HFFc6 (cell line): ENCODE measurements at regions not wholly inside any gene's neighbourhood (a gene's known extent, or its start where the extent isn't known, plus 50 kb on each side); places are given as distances from the start of the nearest gene placed in this dataset.

Experiments used
- DNase-seq: peaks from one replicate; pipeline ENCODE4 v3.0.0-alpha.2; 2018
- H3K27ac Mint-ChIP-seq: 2 replicates; pipeline ENCODE4 v1.8.0; 2020; ENCODE audit warnings: mild to moderate bottlenecking, mixed read lengths
- H3K27me3 Mint-ChIP-seq: 2 replicates; pipeline ENCODE4 v1.8.0; 2021; ENCODE audit warnings: mild to moderate bottlenecking, moderate library complexity, mixed read lengths; ENCODE audit not compliant: insufficient read depth
- H3K36me3 Mint-ChIP-seq: 2 replicates; pipeline ENCODE4 v1.8.0; 2021; ENCODE audit warnings: low read depth, mixed read lengths
- H3K4me1 Mint-ChIP-seq: 2 replicates; pipeline ENCODE4 v1.8.0; 2020; ENCODE audit warnings: low read depth, mixed read lengths
- H3K4me3 Mint-ChIP-seq: 2 replicates; pipeline ENCODE4 v1.8.0; 2020; ENCODE audit warnings: mild to moderate bottlenecking, moderate library complexity, mixed read lengths
- H3K9me3 Mint-ChIP-seq: 2 replicates; pipeline ENCODE4 v1.8.0; 2020; ENCODE audit warnings: mild to moderate bottlenecking, mixed read lengths
- CTCF ChIP-seq: fragments of 200-600 bp; sonication (generic); IDR thresholded peaks from 2 replicates; pipeline ENCODE4 v1.5.0; 2021; ENCODE audit warnings: antibody characterized with exemption, mild to moderate bottlenecking

- Mint-ChIP-seq H3K9me3 (no peaks in the 10 kb centered on the region), H3K4me1 (no peaks in the 10 kb centered on the region; the same call in 1 of the 2 replicates), H3K36me3 (no peaks in the 10 kb centered on the region), H3K4me3 (no peak overlapping the region), H3K27ac (no peak overlapping the region), H3K27me3 (peaks cover 1% of the 10 kb centered on the region; the same call in 1 of the 2 replicates)
- no peak for TF ChIP-seq CTCF
- DNase-seq = peak; percentile 11
Measured at GRCh38 chr10:123564631-123565030, 101.5 kb upstream of the GPR26 start.

GRCh38 chr10:123565691-123566660 lies 100.2 kb upstream of the GPR26 start:
- no peaks in the 10 kb centered on the region for H3K9me3 Mint-ChIP-seq
- TF ChIP-seq CTCF = no peak
- DNase-seq = no peak
- H3K4me3 Mint-ChIP-seq = no peak overlapping the region
- H3K27ac Mint-ChIP-seq = no peak overlapping the region
- H3K36me3 Mint-ChIP-seq = no peaks in the 10 kb centered on the region
- peaks cover 8% of the 10 kb centered on the region; the same call in 1 of the 2 replicates for H3K27me3 Mint-ChIP-seq
- no peaks in the 10 kb centered on the region; the same call in 1 of the 2 replicates for H3K4me1 Mint-ChIP-seq

- Mint-ChIP-seq H3K4me3 (no peak overlapping the region), H3K9me3 (no peaks in the 10 kb centered on the region), H3K4me1 (no peaks in the 10 kb centered on the region; the same call in 1 of the 2 replicates), H3K27ac (no peak overlapping the region), H3K36me3 (no peaks in the 10 kb centered on the region), H3K27me3 (peaks cover 15% of the 10 kb centered on the region)
- TF ChIP-seq CTCF = no peak
- no peak for DNase-seq
Measured at GRCh38 chr10:123567984-123568739, 98.0 kb upstream of the GPR26 start.

- Mint-ChIP-seq H3K36me3 (no peaks in the 10 kb centered on the region), H3K9me3 (no peaks in the 10 kb centered on the region), H3K4me1 (no peaks in the 10 kb centered on the region; the same call in 1 of the 2 replicates), H3K4me3 (no peak overlapping the region), H3K27me3 (peaks cover 15% of the 10 kb centered on the region), H3K27ac (no peak overlapping the region)
- DNase-seq = no peak
- no peak for TF ChIP-seq CTCF
Measured at GRCh38 chr10:123568751-123569150, 97.4 kb upstream of the GPR26 start.

- Mint-ChIP-seq H3K36me3 (no peaks in the 10 kb centered on the region), H3K27ac (no peak overlapping the region), H3K4me3 (no peak overlapping the region), H3K27me3 (peaks cover 15% of the 10 kb centered on the region), H3K4me1 (no peaks in the 10 kb centered on the region; the same call in 1 of the 2 replicates), H3K9me3 (no peaks in the 10 kb centered on the region)
- no peak for DNase-seq
- no peak for TF ChIP-seq CTCF
Measured at GRCh38 chr10:123569436-123570035, 96.6 kb upstream of the GPR26 start.
